OCI-LY1 (cell line): ENCODE measurements at regions not wholly inside any gene's neighbourhood (a gene's known extent, or its start where the extent isn't known, plus 50 kb on each side); places are given as distances from the start of the nearest gene placed in this dataset.

Experiments used
- H2AFZ ChIP-seq: fragments of 200-600 bp; sonication (generic), shearing (Covaris generic); 2 replicates; pipeline ENCODE4 v1.6.0; 2014; ENCODE audit warnings: antibody characterized with exemption, mild to moderate bottlenecking, low read length
- H3F3A ChIP-seq: fragments of 200-600 bp; sonication (generic), shearing (Covaris generic); 2 replicates; pipeline ENCODE4 v1.6.0; 2014; ENCODE audit warnings: mild to moderate bottlenecking, antibody characterized with exemption, low read length, moderate library complexity; ENCODE audit not compliant: insufficient read depth
- H3K27ac ChIP-seq: fragments of 200-600 bp; sonication (generic); 2 replicates; pipeline ENCODE4 v1.5.1; 2014; ENCODE audit warnings: low read length, mixed run types, mild to moderate bottlenecking, low read depth; ENCODE audit not compliant: poor library complexity, severe bottlenecking
- H3K27me3 ChIP-seq: fragments of 200-600 bp; sonication (generic); 2 replicates; pipeline ENCODE4 v1.6.0; 2014; ENCODE audit warnings: antibody characterized with exemption, mild to moderate bottlenecking, low read length, moderate library complexity; ENCODE audit not compliant: insufficient read depth
- H3K36me3 ChIP-seq: fragments of 200-600 bp; sonication (generic); 2 replicates; pipeline ENCODE4 v1.6.1; 2014; ENCODE audit warnings: mild to moderate bottlenecking, antibody characterized with exemption, low read length, moderate library complexity, mixed read lengths; ENCODE audit not compliant: insufficient read depth
- H3K4me1 ChIP-seq: fragments of 200-600 bp; sonication (generic); 2 replicates; pipeline ENCODE4 v1.5.1; 2014; ENCODE audit warnings: mild to moderate bottlenecking, low read length, moderate library complexity; ENCODE audit not compliant: insufficient read depth, severe bottlenecking
- H3K4me2 ChIP-seq: fragments of 200-600 bp; sonication (generic), shearing (Covaris generic); 2 replicates; pipeline ENCODE4 v1.6.1; 2014; ENCODE audit warnings: low read length
- H3K4me3 ChIP-seq: fragments of 200-600 bp; sonication (generic); 2 replicates; pipeline ENCODE4 v1.5.1; 2014; ENCODE audit warnings: low read length, low read depth, mild to moderate bottlenecking, mixed read lengths; ENCODE audit not compliant: poor library complexity, severe bottlenecking
- H3K79me2 ChIP-seq: fragments of 200-600 bp; shearing (Covaris generic); 2 replicates; pipeline ENCODE4 v1.6.1; 2016; ENCODE audit warnings: mixed run types, low read length, mixed read lengths; ENCODE audit not compliant: insufficient read depth
- H3K9ac ChIP-seq: fragments of 200-600 bp; sonication (generic), shearing (Covaris generic); 2 replicates; pipeline ENCODE4 v1.6.1; 2014; ENCODE audit warnings: mild to moderate bottlenecking, low read length, mixed read lengths
- H3K9me2 ChIP-seq: fragments of 200-600 bp; sonication (generic), shearing (Covaris generic); 2 replicates; pipeline ENCODE4 v1.6.1; 2014; ENCODE audit warnings: low read depth, mild to moderate bottlenecking, low read length, mixed read lengths
- H3K9me3 ChIP-seq: fragments of 200-600 bp; shearing (Covaris generic); 2 replicates; pipeline ENCODE4 v1.6.1; 2014; ENCODE audit warnings: low read length, mixed read lengths
- H4K20me1 ChIP-seq: fragments of 200-600 bp; sonication (generic), shearing (Covaris generic); 2 replicates; pipeline ENCODE4 v1.6.0; 2016; ENCODE audit warnings: mild to moderate bottlenecking, low read length; ENCODE audit not compliant: insufficient read depth
- CTCF ChIP-seq: fragments of 200-600 bp; sonication (generic), shearing (Covaris generic); IDR thresholded peaks from 2 replicates; pipeline ENCODE4 v1.5.1; 2017; ENCODE audit warnings: mild to moderate bottlenecking, antibody characterized with exemption, low read length, moderate library complexity, mixed read lengths
- EZH2 ChIP-seq: fragments of 200-600 bp; sonication (generic), shearing (Covaris generic); IDR thresholded peaks from 2 replicates; pipeline ENCODE4 v1.8.0; 2017; ENCODE audit warnings: borderline replicate concordance, mixed run types, mild to moderate bottlenecking, antibody characterized with exemption, low read length, moderate library complexity, mixed read lengths

GRCh38 chr14:66177935-66178334, 308.2 kb upstream of the CCDC196 start:
- H2AFZ ChIP-seq = no peak overlapping the region
- no peaks in the 10 kb centered on the region for H3K9me3 ChIP-seq
- no peak overlapping the region for H3K9ac ChIP-seq

DNA sequence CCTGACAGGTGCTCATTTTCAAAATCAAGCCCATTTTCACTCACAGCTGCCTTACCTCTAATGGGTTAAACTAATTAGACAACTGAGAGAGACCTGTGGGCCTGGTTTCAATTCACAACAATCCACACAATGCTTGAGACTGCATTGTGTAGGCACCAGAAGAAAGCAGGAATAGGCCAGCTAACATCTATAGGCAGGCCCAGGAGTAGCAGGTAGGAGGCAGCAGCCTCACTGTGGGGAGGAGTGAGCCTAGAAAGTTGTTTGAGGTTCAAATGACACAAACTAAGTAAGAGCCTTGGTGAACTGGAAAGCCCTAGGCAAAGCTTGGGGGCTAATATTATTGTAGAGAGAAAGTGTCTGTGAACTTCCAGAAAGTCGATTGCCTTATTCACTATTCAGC, 289.5 kb upstream of the CCDC196 start:
- no peaks in the 10 kb centered on the region for H3K27me3 ChIP-seq
- no peaks in the 10 kb centered on the region for H4K20me1 ChIP-seq
- H3F3A ChIP-seq = no peaks in the 10 kb centered on the region
- no peaks in the 10 kb centered on the region for H3K9me3 ChIP-seq
- no peak overlapping the region for H3K27ac ChIP-seq
- no peaks in the 10 kb centered on the region; the same call in 1 of the 2 replicates for H3K9me2 ChIP-seq
- no peaks in the 10 kb centered on the region for H3K79me2 ChIP-seq
- H3K4me3 ChIP-seq = no peak overlapping the region
- TF ChIP-seq CTCF = no peak
- TF ChIP-seq EZH2 = no peak
- H2AFZ ChIP-seq = no peak overlapping the region
- H3K4me1 ChIP-seq = no peaks in the 10 kb centered on the region
- H3K9ac ChIP-seq = no peak overlapping the region
- H3K36me3 ChIP-seq = no peaks in the 10 kb centered on the region
- H3K4me2 ChIP-seq = no peak overlapping the region

More at GRCh38 chr14:66177935-66178334, 308.2 kb upstream of the CCDC196 start:
- Histone ChIP-seq H3K4me1 (no peaks in the 10 kb centered on the region), H3K4me2 (no peak overlapping the region), H3F3A (no peaks in the 10 kb centered on the region), H3K9me2 (no peaks in the 10 kb centered on the region), H4K20me1 (no peaks in the 10 kb centered on the region), H3K4me3 (no peak overlapping the region), H3K27me3 (no peaks in the 10 kb centered on the region), H3K79me2 (no peaks in the 10 kb centered on the region), H3K27ac (no peak overlapping the region), H3K36me3 (no peaks in the 10 kb centered on the region)
- TF ChIP-seq EZH2 (no peak), CTCF (no peak)

- Histone ChIP-seq H4K20me1 (no peaks in the 10 kb centered on the region), H3K4me3 (no peak overlapping the region), H3K4me1 (no peaks in the 10 kb centered on the region), H3K79me2 (no peaks in the 10 kb centered on the region), H2AFZ (no peak overlapping the region), H3K27me3 (no peaks in the 10 kb centered on the region), H3K9me3 (no peaks in the 10 kb centered on the region), H3F3A (no peaks in the 10 kb centered on the region), H3K9me2 (no peaks in the 10 kb centered on the region), H3K9ac (no peak overlapping the region), H3K27ac (no peak overlapping the region), H3K4me2 (no peak overlapping the region), H3K36me3 (no peaks in the 10 kb centered on the region)
- TF ChIP-seq EZH2 (no peak), CTCF (no peak)
Measured at GRCh38 chr14:66197276-66197675, 288.9 kb upstream of the CCDC196 start.
